Endothelial cell of umbilical vein (primary cell): ENCODE measurements at regions not wholly inside any gene's neighbourhood (a gene's known extent, or its start where the extent isn't known, plus 50 kb on each side); places are given as distances from the start of the nearest gene placed in this dataset.

Experiments
- CTCF ChIP-seq, 2 donors: IDR thresholded peaks; 1 replicate in 1 of 2; 2 replicates in 1 of 2; pipeline ENCODE4 v1.5.1; 2011; ENCODE audit warnings: low read length in 2 of 2, mild to moderate bottlenecking in 2 of 2, moderate library complexity in 2 of 2, control low read depth in 1 of 2, inconsistent platforms in 1 of 2, low read depth in 1 of 2; ENCODE audit not compliant: insufficient read depth in 1 of 2; ENCODE audit errors: extremely low read depth in 1 of 2
- EZH2 ChIP-seq: IDR thresholded peaks from 2 replicates; pipeline ENCODE4 v1.6.1; 2012; ENCODE audit warnings: borderline replicate concordance, low read depth, mild to moderate bottlenecking, moderate library complexity, low read length, inconsistent platforms; ENCODE audit not compliant: severe bottlenecking
- POLR2A ChIP-seq: IDR thresholded peaks from 2 replicates; pipeline ENCODE4 v1.6.1; 2012; ENCODE audit warnings: low read depth, mild to moderate bottlenecking, control low read depth, low read length
- POLR2AphosphoS5 ChIP-seq: IDR thresholded peaks from 2 replicates; pipeline ENCODE4 v1.6.1; 2012; ENCODE audit warnings: low read depth, mild to moderate bottlenecking, control low read depth, low read length, moderate library complexity; ENCODE audit not compliant: insufficient read depth

GRCh38 chr13:67827992-67828391, 597.9 kb upstream of the PCDH9 start:
- TF ChIP-seq EZH2 = no peak
- TF ChIP-seq POLR2AphosphoS5 = no peak
- TF ChIP-seq POLR2A = no peak
- no peak for TF ChIP-seq CTCF (IDR thresholded peaks at IDR 0.05; ENCODE audit: extremely low read depth in 1 of 2, insufficient read depth in 1 of 2, low read depth in 1 of 2, low read length in 2 of 2)
